Fibroblast of lung (primary cell): ENCODE measurements at regions not wholly inside any gene's neighbourhood (a gene's known extent, or its start where the extent isn't known, plus 50 kb on each side); places are given as distances from the start of the nearest gene placed in this dataset.

Experiments used
- DNase-seq, 2 donors: peaks; one replicate each; pipeline versions ENCODE4 v3.0.0 to v3.0.0-alpha.2; 2010; ENCODE audit warnings: low read depth in 2 of 2
- H2AFZ ChIP-seq: 2 replicates; pipeline ENCODE4 v1.5.1; 2012; ENCODE audit warnings: low read length, control low read depth, inconsistent platforms
- H3K27ac ChIP-seq: 2 replicates; pipeline ENCODE4 v1.5.1; 2011; ENCODE audit warnings: low read length, control low read depth; ENCODE audit not compliant: insufficient read depth
- H3K27me3 ChIP-seq: 2 replicates; pipeline ENCODE4 v1.5.1; 2011; ENCODE audit warnings: mild to moderate bottlenecking, low read length; ENCODE audit not compliant: control insufficient read depth, insufficient read depth
- H3K36me3 ChIP-seq: 2 replicates; pipeline ENCODE4 v1.5.1; 2011; ENCODE audit warnings: low read length; ENCODE audit not compliant: control insufficient read depth, insufficient read depth
- H3K4me1 ChIP-seq: 2 replicates; pipeline ENCODE4 v1.5.1; 2011; ENCODE audit warnings: low read length; ENCODE audit not compliant: control insufficient read depth, insufficient read depth; ENCODE audit errors: extremely low read depth
- H3K4me2 ChIP-seq: 2 replicates; pipeline ENCODE4 v1.5.1; 2011; ENCODE audit warnings: low read length, control low read depth; ENCODE audit not compliant: insufficient read depth; ENCODE audit errors: extremely low read depth
- H3K4me3 ChIP-seq, 4 experiments: fragments of 200-600 bp in 1 of 4; sonication (generic) in 1 of 4; replicated peaks in 1 of 4; 2 replicates each; pipeline ENCODE4 v1.5.1; 2011 to 2016; ENCODE audit warnings: low read length in 4 of 4, low read depth in 3 of 4, mild to moderate bottlenecking in 3 of 4, control low read depth in 2 of 4, inconsistent platforms in 1 of 4, mixed read lengths in 1 of 4; ENCODE audit not compliant: insufficient read depth in 1 of 4; ENCODE audit errors: control extremely low read depth in 1 of 4
- H3K79me2 ChIP-seq: 2 replicates; pipeline ENCODE4 v1.5.1; 2012; ENCODE audit warnings: mild to moderate bottlenecking, low read length, inconsistent platforms; ENCODE audit not compliant: control insufficient read depth, insufficient read depth
- H3K9ac ChIP-seq: 2 replicates; pipeline ENCODE4 v1.5.1; 2011; ENCODE audit warnings: mild to moderate bottlenecking, low read length, control low read depth; ENCODE audit not compliant: insufficient read depth
- H3K9me3 ChIP-seq: 2 replicates; pipeline ENCODE4 v1.5.1; 2012; ENCODE audit warnings: low read depth, low read length; ENCODE audit not compliant: control insufficient read depth, insufficient read depth
- H4K20me1 ChIP-seq: 2 replicates; pipeline ENCODE4 v1.5.1; 2011; ENCODE audit warnings: low read length; ENCODE audit not compliant: control insufficient read depth, insufficient read depth; ENCODE audit errors: extremely low read depth
- EZH2 ChIP-seq: IDR thresholded peaks from 2 replicates; pipeline ENCODE4 v1.5.1; 2012; ENCODE audit warnings: low read length, control low read depth, mild to moderate bottlenecking; ENCODE audit errors: missing control alignments
- TF ChIP-seq, protein P1 (sequence below), 2 donors: IDR thresholded peaks in 1 of 2; conservative IDR thresholded peaks in 1 of 2; 1 replicate in 1 of 2; 2 replicates in 1 of 2; pipeline ENCODE4 v1.5.1; 2011 to 2012; ENCODE audit warnings: low read length in 2 of 2, control low read depth in 1 of 2, inconsistent platforms in 1 of 2, low read depth in 1 of 2, mild to moderate bottlenecking in 1 of 2

DNA sequence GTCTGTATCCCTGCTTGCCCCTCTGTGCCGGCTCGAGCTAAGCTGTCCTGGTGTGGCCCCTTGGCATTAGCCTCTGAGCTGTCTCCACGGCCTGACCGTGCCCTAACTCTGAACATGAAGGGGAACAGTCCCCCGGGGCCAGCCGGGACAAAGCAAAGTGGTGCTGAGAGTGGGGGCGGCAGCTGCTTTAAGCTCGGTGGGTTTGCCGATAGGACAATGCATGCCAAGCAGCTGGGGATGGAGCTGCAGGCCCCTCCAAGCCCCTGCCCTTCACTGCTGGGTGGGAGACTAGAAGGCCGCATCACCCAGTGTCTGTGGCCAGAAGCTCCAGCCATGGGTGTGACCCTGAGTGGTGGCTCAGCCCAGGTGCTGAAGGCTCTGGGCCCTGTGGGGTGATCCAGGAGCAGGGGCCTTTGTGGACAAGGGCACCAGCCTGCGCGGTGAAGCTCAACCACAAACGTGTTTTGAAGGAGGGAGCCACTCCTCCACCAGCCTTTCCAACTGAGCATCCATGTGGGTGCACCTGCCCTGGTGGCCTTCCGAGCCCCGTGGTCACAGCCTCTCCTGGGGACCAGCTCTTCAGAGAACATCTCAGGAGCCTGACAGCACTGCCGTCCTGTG lies 242.5 kb downstream of the ERMARD start:
- Histone ChIP-seq H2AFZ (no peak overlapping the region), H3K79me2 (no peaks in the 10 kb centered on the region), H3K4me3 (no peak overlapping the region), H3K27me3 (no peaks in the 10 kb centered on the region), H4K20me1 (no peaks in the 10 kb centered on the region), H3K36me3 (no peaks in the 10 kb centered on the region), H3K4me1 (no peaks in the 10 kb centered on the region), H3K9me3 (no peaks in the 10 kb centered on the region), H3K27ac (no peak overlapping the region), H3K9ac (no peak overlapping the region), H3K4me2 (no peak overlapping the region)
- no peak for DNase-seq
- TF ChIP-seq EZH2: no peak
- TF ChIP-seq, protein P1, sequence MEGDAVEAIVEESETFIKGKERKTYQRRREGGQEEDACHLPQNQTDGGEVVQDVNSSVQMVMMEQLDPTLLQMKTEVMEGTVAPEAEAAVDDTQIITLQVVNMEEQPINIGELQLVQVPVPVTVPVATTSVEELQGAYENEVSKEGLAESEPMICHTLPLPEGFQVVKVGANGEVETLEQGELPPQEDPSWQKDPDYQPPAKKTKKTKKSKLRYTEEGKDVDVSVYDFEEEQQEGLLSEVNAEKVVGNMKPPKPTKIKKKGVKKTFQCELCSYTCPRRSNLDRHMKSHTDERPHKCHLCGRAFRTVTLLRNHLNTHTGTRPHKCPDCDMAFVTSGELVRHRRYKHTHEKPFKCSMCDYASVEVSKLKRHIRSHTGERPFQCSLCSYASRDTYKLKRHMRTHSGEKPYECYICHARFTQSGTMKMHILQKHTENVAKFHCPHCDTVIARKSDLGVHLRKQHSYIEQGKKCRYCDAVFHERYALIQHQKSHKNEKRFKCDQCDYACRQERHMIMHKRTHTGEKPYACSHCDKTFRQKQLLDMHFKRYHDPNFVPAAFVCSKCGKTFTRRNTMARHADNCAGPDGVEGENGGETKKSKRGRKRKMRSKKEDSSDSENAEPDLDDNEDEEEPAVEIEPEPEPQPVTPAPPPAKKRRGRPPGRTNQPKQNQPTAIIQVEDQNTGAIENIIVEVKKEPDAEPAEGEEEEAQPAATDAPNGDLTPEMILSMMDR (conservative IDR thresholded peaks at IDR 0.05 in 1 of 2, IDR thresholded peaks at IDR 0.05 in 1 of 2; ENCODE audit: low read depth in 1 of 2, low read length in 2 of 2): no peak

DNA sequence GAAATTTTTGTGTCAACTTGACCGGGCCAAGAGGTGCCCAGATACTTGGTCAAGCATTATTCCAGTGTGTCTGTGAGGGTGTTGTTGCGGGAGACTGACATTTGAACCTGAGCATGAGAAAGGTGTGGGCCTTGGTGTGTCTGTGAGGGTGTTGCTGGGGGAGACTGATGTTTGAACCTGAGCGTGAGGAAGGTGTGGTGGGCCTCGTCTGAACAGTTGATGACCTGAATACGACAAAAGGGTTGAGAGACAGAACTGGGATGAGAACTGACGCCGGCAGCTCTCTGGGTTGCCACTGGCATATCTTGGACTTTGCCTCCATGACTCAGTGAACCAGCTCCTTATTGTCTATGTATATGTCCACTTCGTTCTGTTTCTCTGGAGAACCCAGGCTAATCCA lies 240.5 kb downstream of the ERMARD start:
- Histone ChIP-seq H3K36me3 (no peaks in the 10 kb centered on the region), H3K4me1 (no peaks in the 10 kb centered on the region), H3K27me3 (no peaks in the 10 kb centered on the region), H4K20me1 (no peaks in the 10 kb centered on the region), H2AFZ (no peak overlapping the region), H3K79me2 (no peaks in the 10 kb centered on the region), H3K9ac (no peak overlapping the region), H3K4me2 (no peak overlapping the region), H3K9me3 (no peaks in the 10 kb centered on the region), H3K4me3 (no peak overlapping the region), H3K27ac (no peak overlapping the region)
- no peak for DNase-seq
- TF ChIP-seq, protein P1 (conservative IDR thresholded peaks at IDR 0.05 in 1 of 2, IDR thresholded peaks at IDR 0.05 in 1 of 2; ENCODE audit: low read depth in 1 of 2, low read length in 2 of 2): no peak
- no peak for TF ChIP-seq EZH2

DNA sequence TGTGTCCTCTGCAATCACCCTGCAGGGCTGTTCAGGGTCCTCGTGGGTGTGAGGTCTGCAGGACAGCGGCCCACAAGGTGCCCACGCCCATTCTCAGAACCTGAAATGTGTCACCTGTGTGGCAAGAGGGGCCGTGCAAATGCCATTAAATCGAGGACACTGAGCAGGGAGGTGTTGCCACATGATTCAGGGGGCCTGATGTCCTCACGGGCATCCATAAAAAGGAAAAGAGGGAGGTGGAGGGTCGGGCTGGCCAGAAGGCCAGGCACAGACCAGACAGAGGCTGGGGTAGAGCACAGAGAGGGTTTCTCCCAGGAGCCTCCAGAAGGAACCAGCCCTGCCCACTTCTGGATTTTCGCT lies 239.6 kb downstream of the ERMARD start:
- Histone ChIP-seq H4K20me1 (no peaks in the 10 kb centered on the region), H3K79me2 (no peaks in the 10 kb centered on the region), H3K27ac (no peak overlapping the region), H3K4me2 (no peak overlapping the region), H3K9me3 (no peaks in the 10 kb centered on the region), H3K36me3 (no peaks in the 10 kb centered on the region), H3K4me3 (no peak overlapping the region), H3K27me3 (no peaks in the 10 kb centered on the region), H3K9ac (no peak overlapping the region), H3K4me1 (no peaks in the 10 kb centered on the region), H2AFZ (no peak overlapping the region)
- TF ChIP-seq, protein P1 (conservative IDR thresholded peaks at IDR 0.05 in 1 of 2, IDR thresholded peaks at IDR 0.05 in 1 of 2; ENCODE audit: low read depth in 1 of 2, low read length in 2 of 2): no peak
- DNase-seq: no peak
